GM10266 (cell line): ENCODE measurements at regions not wholly inside any gene's neighbourhood (a gene's known extent, or its start where the extent isn't known, plus 50 kb on each side); places are given as distances from the start of the nearest gene placed in this dataset.

ENCODE experiments used
- DNase-seq: peaks from one replicate; pipeline ENCODE4 v3.0.0; 2012; ENCODE audit errors: extremely low spot score
- TF ChIP-seq, protein P1 (sequence below): IDR thresholded peaks from 2 replicates; pipeline ENCODE4 v1.5.1; 2012; ENCODE audit warnings: mild to moderate bottlenecking, low read depth; ENCODE audit not compliant: control insufficient read depth, insufficient read depth; ENCODE audit errors: missing control alignments

DNA sequence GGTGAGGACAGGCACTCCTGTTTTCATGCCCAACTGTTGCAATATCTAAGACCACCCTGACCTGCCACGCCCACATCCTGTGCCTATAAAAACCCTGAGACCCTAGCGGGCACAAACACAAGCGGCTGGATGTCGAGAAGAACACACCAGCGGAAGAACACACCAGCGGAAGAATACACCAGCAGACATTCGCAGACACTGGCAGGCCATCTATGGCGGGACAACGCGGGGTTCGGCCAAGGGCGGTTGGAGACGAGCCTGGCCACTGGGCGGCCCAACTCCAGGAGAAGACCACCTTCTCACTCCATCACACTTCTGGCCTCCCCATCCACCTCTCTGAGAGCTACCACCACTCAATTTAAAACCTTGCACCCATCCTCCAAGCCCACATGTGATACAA lies 361.4 kb downstream of the FAT4 start:
- TF ChIP-seq, protein P1, sequence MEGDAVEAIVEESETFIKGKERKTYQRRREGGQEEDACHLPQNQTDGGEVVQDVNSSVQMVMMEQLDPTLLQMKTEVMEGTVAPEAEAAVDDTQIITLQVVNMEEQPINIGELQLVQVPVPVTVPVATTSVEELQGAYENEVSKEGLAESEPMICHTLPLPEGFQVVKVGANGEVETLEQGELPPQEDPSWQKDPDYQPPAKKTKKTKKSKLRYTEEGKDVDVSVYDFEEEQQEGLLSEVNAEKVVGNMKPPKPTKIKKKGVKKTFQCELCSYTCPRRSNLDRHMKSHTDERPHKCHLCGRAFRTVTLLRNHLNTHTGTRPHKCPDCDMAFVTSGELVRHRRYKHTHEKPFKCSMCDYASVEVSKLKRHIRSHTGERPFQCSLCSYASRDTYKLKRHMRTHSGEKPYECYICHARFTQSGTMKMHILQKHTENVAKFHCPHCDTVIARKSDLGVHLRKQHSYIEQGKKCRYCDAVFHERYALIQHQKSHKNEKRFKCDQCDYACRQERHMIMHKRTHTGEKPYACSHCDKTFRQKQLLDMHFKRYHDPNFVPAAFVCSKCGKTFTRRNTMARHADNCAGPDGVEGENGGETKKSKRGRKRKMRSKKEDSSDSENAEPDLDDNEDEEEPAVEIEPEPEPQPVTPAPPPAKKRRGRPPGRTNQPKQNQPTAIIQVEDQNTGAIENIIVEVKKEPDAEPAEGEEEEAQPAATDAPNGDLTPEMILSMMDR: no peak
- DNase-seq: no peak

- TF ChIP-seq, protein P1: no peak
- DNase-seq: no peak
Measured at GRCh38 chr4:125676583-125676982, 361.8 kb downstream of the FAT4 start.

GRCh38 chr4:125677665-125678307 lies 363.0 kb downstream of the FAT4 start:
- TF ChIP-seq, protein P1: no peak
- no peak for DNase-seq

GRCh38 chr4:125679989-125680388 lies 365.2 kb downstream of the FAT4 start:
- TF ChIP-seq, protein P1: no peak
- no peak for DNase-seq

DNA sequence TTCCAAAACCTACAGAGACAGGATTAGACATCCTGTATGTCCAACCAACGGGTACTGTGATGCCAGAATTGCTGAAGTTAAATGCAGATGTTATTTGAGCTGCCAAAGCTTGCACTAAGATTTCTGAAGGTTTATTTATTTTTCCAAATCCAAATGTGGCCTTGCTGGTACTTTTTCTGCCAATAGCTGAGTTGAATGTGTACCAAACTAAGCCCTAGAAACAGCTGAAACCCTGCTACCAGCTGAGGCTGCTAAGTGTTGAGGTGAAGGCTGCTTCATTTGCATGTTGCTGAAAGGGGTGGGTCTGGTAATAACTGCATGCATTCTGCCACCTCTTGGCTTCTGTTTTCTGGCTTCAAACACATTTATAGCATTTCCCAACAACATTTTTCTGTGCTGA lies 366.5 kb downstream of the FAT4 start:
- DNase-seq: no peak

DNA sequence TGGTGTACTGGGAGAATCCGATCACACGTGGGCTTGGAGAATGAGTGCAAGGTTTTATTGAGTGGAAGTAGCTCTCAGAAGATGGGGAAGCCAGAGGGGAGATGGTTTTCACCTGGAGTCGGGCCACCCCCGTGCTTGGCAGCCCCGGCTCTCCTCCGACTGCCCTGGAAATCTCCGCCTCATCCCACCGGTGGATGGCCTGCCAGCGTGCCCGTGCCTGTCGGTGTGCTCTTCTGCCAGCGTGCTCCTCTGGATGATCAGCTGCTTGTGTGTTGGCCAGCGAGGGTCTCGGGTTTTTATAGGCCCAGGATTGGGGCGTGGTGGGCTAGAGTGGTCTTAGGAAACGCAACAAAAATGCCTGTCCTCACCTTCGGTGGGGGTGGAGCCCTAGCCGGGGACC lies 368.0 kb downstream of the FAT4 start:
- TF ChIP-seq, protein P1: no peak
- DNase-seq: no peak

More for the DNA sequence above, 366.5 kb downstream of the FAT4 start:
- TF ChIP-seq, protein P1: no peak

GRCh38 chr4:125688841-125689240 lies 374.1 kb downstream of the FAT4 start:
- TF ChIP-seq, protein P1: no peak
- DNase-seq: no peak
